PFSK-1 (cell line): ENCODE measurements at regions not wholly inside any gene's neighbourhood (a gene's known extent, or its start where the extent isn't known, plus 50 kb on each side); places are given as distances from the start of the nearest gene placed in this dataset.

Experiments
- FOXP2 ChIP-seq: optimal IDR thresholded peaks from 2 replicates; pipeline ENCODE3; 2011; ENCODE audit warnings: borderline replicate concordance, control low read depth, inconsistent platforms; ENCODE audit not compliant: insufficient read depth; ENCODE audit errors: extremely low read length, extremely low read depth
- POLR2AphosphoS5 ChIP-seq: IDR thresholded peaks from 2 replicates; pipeline ENCODE4 v1.6.1; 2012; ENCODE audit warnings: low read depth, mild to moderate bottlenecking, control low read depth, low read length, moderate library complexity
- REST ChIP-seq, 2 experiments: IDR thresholded peaks; 2 replicates each; pipeline versions ENCODE4 v1.6.1 to v1.8.0; 2011 to 2012; ENCODE audit warnings: low read depth in 2 of 2, low read length in 2 of 2, control low read depth in 1 of 2, inconsistent platforms in 1 of 2, mild to moderate bottlenecking in 1 of 2, moderate library complexity in 1 of 2; ENCODE audit not compliant: insufficient read depth in 1 of 2
- SIN3A ChIP-seq: IDR thresholded peaks from 2 replicates; pipeline ENCODE4 v1.6.1; 2012; ENCODE audit warnings: mild to moderate bottlenecking, low read length, moderate library complexity, borderline replicate concordance; ENCODE audit not compliant: insufficient read depth
- TAF1 ChIP-seq: IDR thresholded peaks from 2 replicates; pipeline ENCODE4 v1.6.1; 2012; ENCODE audit warnings: low read length, control low read depth, borderline replicate concordance; ENCODE audit not compliant: insufficient read depth

- no peak for TF ChIP-seq TAF1
Measured at GRCh38 chr5:125970631-125971307, 452.4 kb upstream of the GRAMD2B start.

- TF ChIP-seq POLR2AphosphoS5 (no peak), TAF1 (no peak), FOXP2 (no peak), SIN3A (no peak), REST (IDR thresholded peaks at IDR 0.05; ENCODE audit: insufficient read depth in 1 of 2, low read depth in 2 of 2, low read length in 2 of 2) (no peak)
Measured at GRCh38 chr5:125972706-125973105, 450.5 kb upstream of the GRAMD2B start.

GRCh38 chr5:125974679-125975078 is 448.5 kb upstream of the GRAMD2B start:
- TF ChIP-seq FOXP2 (no peak), SIN3A (no peak), REST (IDR thresholded peaks at IDR 0.05; ENCODE audit: insufficient read depth in 1 of 2, low read depth in 2 of 2, low read length in 2 of 2) (no peak), TAF1 (no peak), POLR2AphosphoS5 (no peak)

GRCh38 chr5:125976421-125977000 is 446.7 kb upstream of the GRAMD2B start:
- TF ChIP-seq TAF1 (no peak), POLR2AphosphoS5 (no peak)

- TF ChIP-seq POLR2AphosphoS5 (no peak), REST (IDR thresholded peaks at IDR 0.05; ENCODE audit: insufficient read depth in 1 of 2, low read depth in 2 of 2, low read length in 2 of 2) (no peak), SIN3A (no peak), FOXP2 (no peak), TAF1 (no peak)
Measured at GRCh38 chr5:125978015-125978414, 445.2 kb upstream of the GRAMD2B start.

GRCh38 chr5:125979636-125980035 is 443.6 kb upstream of the GRAMD2B start:
- TF ChIP-seq SIN3A (no peak), POLR2AphosphoS5 (no peak), FOXP2 (no peak), REST (IDR thresholded peaks at IDR 0.05; ENCODE audit: insufficient read depth in 1 of 2, low read depth in 2 of 2, low read length in 2 of 2) (no peak), TAF1 (no peak)
